ENCODE measurements at regions not wholly inside any gene's neighbourhood (a gene's known extent, or its start where the extent isn't known, plus 50 kb on each side); places are given as distances from the start of the nearest gene placed in this dataset.
"Not testable (repeated sequence)": the region's sequence is repeated elsewhere in the genome, so short reads cannot be mapped to it uniquely, and the experiment has no call there.

- TF ChIP-seq POLR2AphosphoS5 (IDR thresholded peaks at IDR 0.05) (no peak), EP300 (IDR thresholded peaks at IDR 0.05) (no peak), POLR2A (IDR thresholded peaks at IDR 0.05; ENCODE audit: low read depth) (no peak), CTCF (IDR thresholded peaks at IDR 0.05) (no peak)
- no peak overlapping the region for H3K27ac ChIP-seq (replicated peaks in 1 of 4)
- H3K4me1 ChIP-seq: peaks cover 0 to 6% (median 2%) of the 10 kb centered on the region in 4 donors
- 76% methylated on average over 7 of the region's 7 CpGs for WGBS
- no peaks in the 10 kb centered on the region for H3K36me3 ChIP-seq
- H3K27me3 ChIP-seq: no peaks in the 10 kb centered on the region
- no peaks in the 10 kb centered on the region for H3K9me3 ChIP-seq
- no peak overlapping the region for H3K4me3 ChIP-seq
- DNase-seq (ENCODE audit: extremely low spot score): no peak
- intact Hi-C loops (cut with DNase I): no loop called here
Observed at GRCh38 chr6:150756173-150756572, 109.3 kb upstream of the MTHFD1L start.

- H3K9me3 ChIP-seq; H3K27me3 ChIP-seq; intact Hi-C loops (cut with DNase I); H3K27ac ChIP-seq (replicated peaks in 1 of 4); H3K4me3 ChIP-seq; H3K36me3 ChIP-seq; DNase-seq (ENCODE audit: extremely low spot score); H3K4me1 ChIP-seq: not testable (repeated sequence)
- 71% methylated on average over 4 of the region's 4 CpGs for whole genome bisulfite sequencing
Observed at GRCh38 chr6:150757807-150758206, 107.7 kb upstream of the MTHFD1L start.

GRCh38 chr6:150759483-150759882, 106.0 kb upstream of the MTHFD1L start:
- TF ChIP-seq POLR2AphosphoS5 (IDR thresholded peaks at IDR 0.05): no peak
- no peak for TF ChIP-seq EP300 (IDR thresholded peaks at IDR 0.05)
- TF ChIP-seq CTCF (IDR thresholded peaks at IDR 0.05): no peak
- no peak for TF ChIP-seq POLR2A (IDR thresholded peaks at IDR 0.05; ENCODE audit: low read depth)
- Histone ChIP-seq H3K4me1 (peaks cover 0 to 4% (median 0%) of the 10 kb centered on the region in 4 donors), H3K4me3 (no peak overlapping the region), H3K9me3 (no peaks in the 10 kb centered on the region), H3K27me3 (no peaks in the 10 kb centered on the region), H3K36me3 (no peaks in the 10 kb centered on the region), H3K27ac (replicated peaks in 1 of 4) (no peak overlapping the region)
- DNase-seq (ENCODE audit: extremely low spot score): no peak
- 98% methylated on average over 4 of the region's 4 CpGs for WGBS
- intact Hi-C loops (cut with DNase I): no loop called here

GRCh38 chr6:150761771-150762170, 103.7 kb upstream of the MTHFD1L start:
- H3K27me3 ChIP-seq: no peaks in the 10 kb centered on the region
- H3K4me3 ChIP-seq: no peak overlapping the region
- H3K36me3 ChIP-seq: no peaks in the 10 kb centered on the region
- intact Hi-C loops (cut with DNase I): no loop called here
- no peak overlapping the region for H3K27ac ChIP-seq (replicated peaks in 1 of 4)
- TF ChIP-seq EP300 (IDR thresholded peaks at IDR 0.05) (no peak), CTCF (IDR thresholded peaks at IDR 0.05) (no peak), POLR2AphosphoS5 (IDR thresholded peaks at IDR 0.05) (no peak), POLR2A (IDR thresholded peaks at IDR 0.05; ENCODE audit: low read depth) (no peak)
- H3K4me1 ChIP-seq: peaks cover 0 to 9% (median 4%) of the 10 kb centered on the region in 4 donors
- no peak for DNase-seq (ENCODE audit: extremely low spot score)
- WGBS: 91% methylated on average over 3 of the region's 3 CpGs
- no peaks in the 10 kb centered on the region for H3K9me3 ChIP-seq

- Histone ChIP-seq H3K9me3 (no peaks in the 10 kb centered on the region), H3K4me3 (no peak overlapping the region), H3K4me1 (peaks cover 0 to 17% (median 4%) of the 10 kb centered on the region in 4 donors), H3K27me3 (no peaks in the 10 kb centered on the region), H3K27ac (replicated peaks in 1 of 4) (no peak overlapping the region), H3K36me3 (no peaks in the 10 kb centered on the region)
- TF ChIP-seq POLR2AphosphoS5 (IDR thresholded peaks at IDR 0.05): no peak
- no peak for TF ChIP-seq EP300 (IDR thresholded peaks at IDR 0.05)
- TF ChIP-seq POLR2A (IDR thresholded peaks at IDR 0.05; ENCODE audit: low read depth): no peak
- no peak for TF ChIP-seq CTCF (IDR thresholded peaks at IDR 0.05)
- WGBS: 84% methylated on average over 10 of the region's 10 CpGs
- DNase-seq (ENCODE audit: extremely low spot score): no peak
- intact Hi-C loops (cut with DNase I): no loop called here
Observed at GRCh38 chr6:150764334-150765066, 101.0 kb upstream of the MTHFD1L start.
